GM23248 (cell line): ENCODE measurements at regions not wholly inside any gene's neighbourhood (a gene's known extent, or its start where the extent isn't known, plus 50 kb on each side); places are given as distances from the start of the nearest gene placed in this dataset.

Source experiments
- EZH2 ChIP-seq: fragments of 200-600 bp; sonication (generic); IDR thresholded peaks from 2 replicates; pipeline ENCODE4 v1.6.1; 2018; ENCODE audit warnings: antibody characterized with exemption, mild to moderate bottlenecking; ENCODE audit not compliant: insufficient read depth, poor library complexity, severe bottlenecking
- EZH2phosphoT487 ChIP-seq: fragments of 200-600 bp; sonication (generic); IDR thresholded peaks from 2 replicates; pipeline ENCODE4 v1.6.1; 2018; ENCODE audit warnings: antibody characterized with exemption, moderate library complexity, mild to moderate bottlenecking, low read depth; ENCODE audit not compliant: insufficient read depth

GRCh38 chr20:19067986-19068385 lies 144.5 kb upstream of the SLC24A3 start:
- no peak for TF ChIP-seq EZH2
- TF ChIP-seq EZH2phosphoT487 = no peak
